Keratinocyte (primary cell): ENCODE measurements at regions not wholly inside any gene's neighbourhood (a gene's known extent, or its start where the extent isn't known, plus 50 kb on each side); places are given as distances from the start of the nearest gene placed in this dataset.

Source experiments
- DNase-seq: peaks from one replicate; pipeline ENCODE4 v3.0.0-alpha.2; 2011; ENCODE audit warnings: low read depth, missing footprints, low spot score
- FAIRE-seq: peaks from 2 replicates; lab custom pipeline; 2011; peaks lifted over from hg19 to GRCh38; lab: Jason Lieb, UNC
- H2AFZ ChIP-seq: 2 replicates; pipeline ENCODE4 v1.6.0; 2012; ENCODE audit warnings: low read length, control low read depth, inconsistent platforms; ENCODE audit not compliant: control insufficient read depth
- H3K27ac ChIP-seq: 2 replicates; pipeline ENCODE4 v1.5.1; 2011; ENCODE audit warnings: low read length; ENCODE audit not compliant: control insufficient read depth, insufficient read depth
- H3K27me3 ChIP-seq: 3 replicates; pipeline ENCODE4 v1.6.0; 2011; ENCODE audit warnings: low read length; ENCODE audit not compliant: control insufficient read depth, insufficient read depth; ENCODE audit errors: extremely low read depth
- H3K36me3 ChIP-seq, 2 experiments: 2 replicates in 1 of 2; 3 replicates in 1 of 2; pipeline ENCODE4 v1.5.1; 2011; ENCODE audit warnings: low read length in 2 of 2, mild to moderate bottlenecking in 1 of 2; ENCODE audit not compliant: control insufficient read depth in 2 of 2, insufficient read depth in 2 of 2; ENCODE audit errors: extremely low read depth in 1 of 2
- H3K4me1 ChIP-seq: 3 replicates; pipeline ENCODE4 v1.5.1; 2011; ENCODE audit warnings: low read length; ENCODE audit not compliant: control insufficient read depth, insufficient read depth; ENCODE audit errors: extremely low read depth
- H3K4me2 ChIP-seq: 3 replicates; pipeline ENCODE4 v1.6.0; 2011; ENCODE audit warnings: low read depth, low read length; ENCODE audit not compliant: control insufficient read depth, insufficient read depth; ENCODE audit errors: extremely low read depth
- H3K4me3 ChIP-seq, 3 experiments: fragments of 200-600 bp in 1 of 3; sonication (generic) in 1 of 3; 2 replicates in 2 of 3; 3 replicates in 1 of 3; pipeline ENCODE4 v1.5.1; 2011 to 2016; ENCODE audit warnings: low read length in 3 of 3, mild to moderate bottlenecking in 3 of 3, control low read depth in 2 of 3, inconsistent platforms in 1 of 3, low read depth in 1 of 3, mixed read lengths in 1 of 3, mixed run types in 1 of 3, moderate library complexity in 1 of 3; ENCODE audit not compliant: control insufficient read depth in 2 of 3, insufficient read depth in 2 of 3; ENCODE audit errors: extremely low read depth in 1 of 3
- H3K79me2 ChIP-seq: 2 replicates; pipeline ENCODE4 v1.6.0; 2012; ENCODE audit warnings: low read length; ENCODE audit not compliant: control insufficient read depth, insufficient read depth
- H3K9ac ChIP-seq: 3 replicates; pipeline ENCODE4 v1.6.0; 2011; ENCODE audit warnings: low read length; ENCODE audit not compliant: control insufficient read depth, insufficient read depth; ENCODE audit errors: extremely low read depth
- H3K9me1 ChIP-seq: 3 replicates; pipeline ENCODE4 v1.6.0; 2011; ENCODE audit warnings: low read length; ENCODE audit not compliant: control insufficient read depth, insufficient read depth; ENCODE audit errors: extremely low read depth
- H3K9me3 ChIP-seq: 2 replicates; pipeline ENCODE4 v1.5.1; 2012; ENCODE audit warnings: low read depth, low read length; ENCODE audit not compliant: control insufficient read depth
- H4K20me1 ChIP-seq: 3 replicates; pipeline ENCODE4 v1.6.0; 2011; ENCODE audit warnings: low read length; ENCODE audit not compliant: control insufficient read depth, insufficient read depth; ENCODE audit errors: extremely low read depth
- CTCF ChIP-seq, 3 experiments: IDR thresholded peaks in 1 of 3; conservative IDR thresholded peaks in 1 of 3; optimal IDR thresholded peaks in 1 of 3; 2 replicates in 2 of 3; 3 replicates in 1 of 3; pipeline versions ENCODE3 to v1.5.1; 2011; ENCODE audit warnings: low read length in 3 of 3, mild to moderate bottlenecking in 3 of 3, moderate library complexity in 2 of 3, control low read depth in 1 of 3, inconsistent platforms in 1 of 3; ENCODE audit not compliant: insufficient read depth in 2 of 3; ENCODE audit errors: extremely low read depth in 1 of 3
- EZH2 ChIP-seq: IDR thresholded peaks from one replicate; pipeline ENCODE4 v1.6.1; 2012; ENCODE audit warnings: inconsistent platforms, mild to moderate bottlenecking, low read length, moderate library complexity
- dilution Hi-C: fragments of 300-500 bp; cut with MboI; formaldehyde crosslinking; loops from one replicate; pipeline ENCODE4 v1.7.0; 2020; ENCODE audit warnings: low sequenced_read_pairs; ENCODE audit not compliant: extremely low pct_ligation_motif_present

- no peak for TF ChIP-seq EZH2
- TF ChIP-seq CTCF (optimal IDR thresholded peaks at IDR 0.05 in 1 of 3, IDR thresholded peaks at IDR 0.05 in 1 of 3, conservative IDR thresholded peaks at IDR 0.05 in 1 of 3; ENCODE audit: extremely low read depth in 1 of 3, insufficient read depth in 2 of 3, low read length in 3 of 3): no peak
- dilution Hi-C loops: no loop called here
- Histone ChIP-seq H3K27ac (no peak overlapping the region), H3K9me1 (no peaks in the 10 kb centered on the region), H3K9ac (no peak overlapping the region), H3K4me1 (no peaks in the 10 kb centered on the region), H3K4me2 (no peak overlapping the region), H3K9me3 (no peaks in the 10 kb centered on the region), H3K4me3 (no peak overlapping the region), H3K79me2 (no peaks in the 10 kb centered on the region), H3K36me3 (no peaks in the 10 kb centered on the region), H2AFZ (no peak overlapping the region), H4K20me1 (no peaks in the 10 kb centered on the region), H3K27me3 (no peaks in the 10 kb centered on the region)
- no peak for FAIRE-seq
- no peak for DNase-seq
Measured at GRCh38 chr4:166460769-166461550, 587.9 kb downstream of the TLL1 start.

- H4K20me1 ChIP-seq: no peaks in the 10 kb centered on the region
- dilution Hi-C loops: no loop called here
- H3K4me2 ChIP-seq: no peak overlapping the region
- H3K36me3 ChIP-seq: no peaks in the 10 kb centered on the region
- no peaks in the 10 kb centered on the region for H3K27me3 ChIP-seq
- no peak for FAIRE-seq
- H3K9me1 ChIP-seq: no peaks in the 10 kb centered on the region
- H3K27ac ChIP-seq: no peak overlapping the region
- H3K79me2 ChIP-seq: no peaks in the 10 kb centered on the region
- no peaks in the 10 kb centered on the region for H3K9me3 ChIP-seq
- no peak overlapping the region for H2AFZ ChIP-seq
- H3K4me1 ChIP-seq: no peaks in the 10 kb centered on the region
- TF ChIP-seq CTCF (optimal IDR thresholded peaks at IDR 0.05 in 1 of 3, IDR thresholded peaks at IDR 0.05 in 1 of 3, conservative IDR thresholded peaks at IDR 0.05 in 1 of 3; ENCODE audit: extremely low read depth in 1 of 3, insufficient read depth in 2 of 3, low read length in 3 of 3) (no peak), EZH2 (no peak)
- no peak overlapping the region for H3K4me3 ChIP-seq
- no peak overlapping the region for H3K9ac ChIP-seq
- DNase-seq: no peak
Measured at GRCh38 chr4:166481055-166481454, 608.0 kb downstream of the TLL1 start.
